ENCODE measurements at regions not wholly inside any gene's neighbourhood (a gene's known extent, or its start where the extent isn't known, plus 50 kb on each side); places are given as distances from the start of the nearest gene placed in this dataset.

DNA sequence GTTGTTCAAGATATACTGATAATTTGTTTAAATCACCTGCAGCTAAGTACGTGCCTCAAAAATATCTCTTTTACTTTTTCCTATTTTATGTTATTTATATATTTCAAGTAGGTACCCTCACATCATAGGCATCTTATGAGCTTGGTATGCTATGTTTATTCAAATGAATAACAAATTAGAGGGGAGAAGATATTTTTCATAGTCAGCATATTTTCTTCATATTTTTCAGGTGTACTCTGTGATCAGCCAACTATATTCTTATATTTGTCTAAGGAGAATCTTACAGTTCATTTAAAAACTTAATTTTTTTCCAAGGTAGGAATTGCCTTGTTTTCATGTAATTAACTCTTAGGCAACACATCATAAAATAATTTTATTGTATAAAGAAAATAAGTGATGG lies 421.1 kb upstream of the GRM7 start:
- TF ChIP-seq, protein P1, sequence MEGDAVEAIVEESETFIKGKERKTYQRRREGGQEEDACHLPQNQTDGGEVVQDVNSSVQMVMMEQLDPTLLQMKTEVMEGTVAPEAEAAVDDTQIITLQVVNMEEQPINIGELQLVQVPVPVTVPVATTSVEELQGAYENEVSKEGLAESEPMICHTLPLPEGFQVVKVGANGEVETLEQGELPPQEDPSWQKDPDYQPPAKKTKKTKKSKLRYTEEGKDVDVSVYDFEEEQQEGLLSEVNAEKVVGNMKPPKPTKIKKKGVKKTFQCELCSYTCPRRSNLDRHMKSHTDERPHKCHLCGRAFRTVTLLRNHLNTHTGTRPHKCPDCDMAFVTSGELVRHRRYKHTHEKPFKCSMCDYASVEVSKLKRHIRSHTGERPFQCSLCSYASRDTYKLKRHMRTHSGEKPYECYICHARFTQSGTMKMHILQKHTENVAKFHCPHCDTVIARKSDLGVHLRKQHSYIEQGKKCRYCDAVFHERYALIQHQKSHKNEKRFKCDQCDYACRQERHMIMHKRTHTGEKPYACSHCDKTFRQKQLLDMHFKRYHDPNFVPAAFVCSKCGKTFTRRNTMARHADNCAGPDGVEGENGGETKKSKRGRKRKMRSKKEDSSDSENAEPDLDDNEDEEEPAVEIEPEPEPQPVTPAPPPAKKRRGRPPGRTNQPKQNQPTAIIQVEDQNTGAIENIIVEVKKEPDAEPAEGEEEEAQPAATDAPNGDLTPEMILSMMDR (conservative IDR thresholded peaks at IDR 0.05): no peak
- no peak for TF ChIP-seq EZH2 (IDR thresholded peaks at IDR 0.05; ENCODE audit: low read depth)
